HCT116 (cell line): ENCODE measurements at regions not wholly inside any gene's neighbourhood (a gene's known extent, or its start where the extent isn't known, plus 50 kb on each side); places are given as distances from the start of the nearest gene placed in this dataset.

Experiments used
- ATAC-seq: fragments of 200-7000 bp; cut with Tn5 transposase; 2 replicates; pipeline ENCODE4 v1.9.1; 2020; ENCODE audit warnings: mild to moderate bottlenecking, moderate library complexity
- BruUV-seq: library from RNA; stranded (reverse); fragments of 400-500 nt; replicated peaks from 2 replicates; lab custom pipeline; 2021; lab: Mats Ljungman, UMichigan
- CTCF ChIA-PET: fragments of 300-600 bp; sonication (Branson Sonifier 250); formaldehyde crosslinking; loops from one replicate; lab custom pipeline; 2021; ENCODE audit warnings: antibody characterized with exemption; lab: Charles Lee
- POLR2A ChIA-PET: fragments of 300-600, 350-600 bp; sonication (Branson Sonifier 250); formaldehyde crosslinking; loops from one replicate; lab custom pipeline; 2021; ENCODE audit warnings: antibody characterized with exemption; lab: Charles Lee
- RAD21 ChIA-PET, 2 experiments: fragments of 300-600 bp; sonication (Branson Sonifier 250); formaldehyde crosslinking; loops; one replicate each; lab custom pipeline; 2023; ENCODE audit warnings: low total read pairs in 2 of 2; ENCODE audit not compliant: uncharacterized antibody in 2 of 2, unreplicated experiment in 2 of 2, low non-redundant PET in 1 of 2; lab: Charles Lee
- DNase-seq: peaks from one replicate; pipeline ENCODE4 v3.0.0-alpha.2; 2010; ENCODE audit warnings: low read depth, low spot score
- H2AFZ ChIP-seq: fragments of 200-600 bp; shearing (Covaris generic), sonication (generic); 2 replicates; pipeline ENCODE4 v1.6.1; 2017; ENCODE audit warnings: low read depth, mixed run types, mixed read lengths, antibody characterized with exemption, low read length; ENCODE audit not compliant: poor library complexity, severe bottlenecking
- H3K27ac ChIP-seq: 2 replicates; pipeline ENCODE4 v1.5.1; 2012; ENCODE audit warnings: low read depth, low read length
- H3K27me3 ChIP-seq: fragments of 200-600 bp; sonication (generic); 2 replicates; pipeline ENCODE4 v1.6.1; 2016; ENCODE audit warnings: mixed run types, low read length, mixed read lengths; ENCODE audit not compliant: insufficient read depth
- H3K36me3 ChIP-seq, 2 experiments: fragments of 200-500 bp in 1 of 2; fragments of 200-600 bp in 1 of 2; sonication (Bioruptor generic) in 1 of 2; sonication (generic) in 1 of 2; 2 replicates each; pipeline versions ENCODE4 v1.5.1 to v1.6.1; 2014 to 2016; ENCODE audit warnings: low read length in 2 of 2, inconsistent platforms in 1 of 2, mixed read lengths in 1 of 2, mixed run types in 1 of 2; ENCODE audit not compliant: insufficient read depth in 2 of 2, control insufficient read depth in 1 of 2
- H3K4me1 ChIP-seq, 2 experiments: fragments of 200-600 bp in 1 of 2; sonication (generic) in 1 of 2; 2 replicates each; pipeline versions ENCODE4 v1.5.1 to v1.6.1; 2012 to 2017; ENCODE audit warnings: low read length in 2 of 2, inconsistent platforms in 1 of 2, mild to moderate bottlenecking in 1 of 2, mixed read lengths in 1 of 2, mixed run types in 1 of 2, moderate library complexity in 1 of 2; ENCODE audit not compliant: insufficient read depth in 2 of 2, control insufficient read depth in 1 of 2
- H3K4me2 ChIP-seq: fragments of 200-600 bp; sonication (generic); 2 replicates; pipeline ENCODE4 v1.6.1; 2017; ENCODE audit warnings: mixed run types, low read length, mixed read lengths
- H3K4me3 ChIP-seq, 2 experiments: fragments of 200-600 bp in 1 of 2; sonication (generic) in 1 of 2; replicated peaks in 1 of 2; 2 replicates each; pipeline ENCODE4 v1.5.1; 2011 to 2016; ENCODE audit warnings: low read length in 2 of 2, control low read depth in 1 of 2, low read depth in 1 of 2, mild to moderate bottlenecking in 1 of 2, mixed read lengths in 1 of 2, mixed run types in 1 of 2
- H3K79me2 ChIP-seq: fragments of 200-600 bp; sonication (generic); 2 replicates; pipeline ENCODE4 v1.6.1; 2017; ENCODE audit warnings: mild to moderate bottlenecking, mixed run types, low read length, moderate library complexity, mixed read lengths; ENCODE audit not compliant: insufficient read depth
- H3K9ac ChIP-seq: fragments of 200-600 bp; sonication (generic); 2 replicates; pipeline ENCODE4 v1.6.1; 2016; ENCODE audit warnings: low read length, mixed read lengths
- H3K9me2 ChIP-seq: fragments of 200-600 bp; sonication (generic), shearing (Covaris generic); 2 replicates; pipeline ENCODE4 v1.6.1; 2017; ENCODE audit warnings: mixed run types, mild to moderate bottlenecking, moderate library complexity; ENCODE audit not compliant: insufficient read depth
- H3K9me3 ChIP-seq, 2 experiments: fragments of 200-500 bp in 1 of 2; fragments of 200-600 bp in 1 of 2; sonication (Bioruptor generic) in 1 of 2; sonication (generic) in 1 of 2; 2 replicates each; pipeline ENCODE4 v1.6.1; 2014 to 2017; ENCODE audit warnings: low read length in 2 of 2, mixed read lengths in 2 of 2, inconsistent platforms in 1 of 2, low read depth in 1 of 2, mild to moderate bottlenecking in 1 of 2, mixed run types in 1 of 2, moderate library complexity in 1 of 2; ENCODE audit not compliant: control insufficient read depth in 1 of 2, insufficient read depth in 1 of 2
- H4K20me1 ChIP-seq: fragments of 200-600 bp; sonication (generic), shearing (Covaris generic); 2 replicates; pipeline ENCODE4 v1.6.1; 2017; ENCODE audit warnings: mixed run types, mild to moderate bottlenecking, moderate library complexity; ENCODE audit not compliant: insufficient read depth
- CBX3 ChIP-seq: IDR thresholded peaks from 2 replicates; pipeline ENCODE4 v1.6.1; 2012; ENCODE audit warnings: low read depth
- CEBPB ChIP-seq: IDR thresholded peaks from 2 replicates; pipeline ENCODE4 v1.6.1; 2012; ENCODE audit warnings: low read depth
- EGR1 ChIP-seq: IDR thresholded peaks from 2 replicates; pipeline ENCODE4 v1.6.1; 2012; ENCODE audit warnings: low read depth
- ELF1 ChIP-seq: IDR thresholded peaks from 2 replicates; pipeline ENCODE4 v1.6.1; 2012; ENCODE audit warnings: low read depth, borderline replicate concordance
- EZH2 ChIP-seq: fragments of 200-600 bp; sonication (generic); IDR thresholded peaks from 2 replicates; pipeline ENCODE4 v1.6.1; 2017; ENCODE audit warnings: antibody characterized with exemption, mixed run types
- EZH2phosphoT487 ChIP-seq: fragments of 200-600 bp; IDR thresholded peaks from 2 replicates; pipeline ENCODE4 v1.6.1; 2018; ENCODE audit warnings: antibody characterized with exemption, borderline replicate concordance
- FOSL1 ChIP-seq: IDR thresholded peaks from 2 replicates; pipeline ENCODE4 v1.6.1; 2012; ENCODE audit warnings: low read depth
- POLR2A ChIP-seq: IDR thresholded peaks from 2 replicates; pipeline ENCODE4 v1.7.0; 2011; ENCODE audit warnings: borderline replicate concordance; ENCODE audit not compliant: insufficient read depth, insufficient read length; ENCODE audit errors: extremely low read depth
- POLR2AphosphoS5 ChIP-seq: IDR thresholded peaks from 2 replicates; pipeline ENCODE4 v1.6.1; 2011; ENCODE audit warnings: mild to moderate bottlenecking, low read depth, low read length, moderate library complexity
- YY1 ChIP-seq: IDR thresholded peaks from 2 replicates; pipeline ENCODE4 v1.6.1; 2011; ENCODE audit warnings: low read length, low read depth, moderate library complexity, mild to moderate bottlenecking; ENCODE audit not compliant: insufficient replicate concordance; ENCODE audit errors: extremely low read depth
- intact Hi-C: fragments of 100-400 bp; cut with micrococcal nuclease; formaldehyde crosslinking; loops from 2 replicates; pipeline ENCODE4 v1.10.0; 2022
- TF ChIP-seq, protein P1 (sequence below), 3 experiments: fragments of 200-600 bp in 1 of 3; sonication (generic) in 1 of 3; IDR thresholded peaks in 2 of 3; conservative IDR thresholded peaks in 1 of 3; 2 replicates each; pipeline ENCODE4 v1.5.1; 2012 to 2017; ENCODE audit warnings: low read depth in 2 of 3, low read length in 2 of 3, antibody characterized with exemption in 1 of 3, borderline replicate concordance in 1 of 3, control low read depth in 1 of 3, mild to moderate bottlenecking in 1 of 3, mixed read lengths in 1 of 3, mixed run types in 1 of 3, moderate library complexity in 1 of 3; ENCODE audit not compliant: insufficient read depth in 1 of 3
- TF ChIP-seq, protein P2 (sequence below): IDR thresholded peaks from 2 replicates; pipeline ENCODE4 v1.6.1; 2012
- TF ChIP-seq, protein P3 (sequence below): IDR thresholded peaks from 2 replicates; pipeline ENCODE4 v1.6.1; 2012; ENCODE audit warnings: low read depth

DNA sequence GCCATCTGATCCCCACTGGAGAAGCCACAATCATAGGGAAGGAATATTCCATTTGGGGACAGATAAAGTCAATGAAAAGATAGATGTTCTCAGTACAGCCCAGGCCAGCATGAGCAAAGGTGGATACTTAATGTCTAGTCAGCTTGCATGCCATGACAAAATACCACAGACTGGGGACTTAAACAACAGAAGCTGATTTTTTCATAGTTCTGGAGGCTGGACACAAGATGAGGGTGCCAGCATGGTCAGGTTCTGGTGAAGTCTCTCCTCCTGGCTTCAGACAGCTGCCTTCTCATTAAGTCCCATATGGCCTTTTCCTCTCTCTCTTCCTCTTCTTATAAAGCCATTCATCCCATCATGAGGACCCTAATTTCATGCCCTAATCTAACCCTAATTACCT is 116.1 kb upstream of the CYP1B1 start:
- Histone ChIP-seq H3K4me3 (no peak overlapping the region), H3K27ac (no peak overlapping the region), H3K9ac (no peak overlapping the region), H3K79me2 (no peaks in the 10 kb centered on the region), H3K9me2 (no peaks in the 10 kb centered on the region), H3K27me3 (no peaks in the 10 kb centered on the region), H3K4me1 (no peaks in the 10 kb centered on the region), H2AFZ (no peak overlapping the region), H3K36me3 (no peaks in the 10 kb centered on the region), H4K20me1 (no peaks in the 10 kb centered on the region), H3K9me3 (no peaks in the 10 kb centered on the region), H3K4me2 (no peak overlapping the region)
- DNase-seq: no peak
- RAD21 ChIA-PET: no interaction called here
- intact Hi-C loops: no loop called here
- POLR2A ChIA-PET: no interaction called here
- CTCF ChIA-PET: no interaction called here
- no TSS peak for BruUV-seq
- ATAC-seq: no peak
- TF ChIP-seq EZH2 (no peak), CEBPB (no peak), CBX3 (no peak), POLR2A (no peak), YY1 (no peak), EGR1 (no peak), EZH2phosphoT487 (no peak), ELF1 (no peak), POLR2AphosphoS5 (no peak), FOSL1 (no peak)
- TF ChIP-seq, protein P1, sequence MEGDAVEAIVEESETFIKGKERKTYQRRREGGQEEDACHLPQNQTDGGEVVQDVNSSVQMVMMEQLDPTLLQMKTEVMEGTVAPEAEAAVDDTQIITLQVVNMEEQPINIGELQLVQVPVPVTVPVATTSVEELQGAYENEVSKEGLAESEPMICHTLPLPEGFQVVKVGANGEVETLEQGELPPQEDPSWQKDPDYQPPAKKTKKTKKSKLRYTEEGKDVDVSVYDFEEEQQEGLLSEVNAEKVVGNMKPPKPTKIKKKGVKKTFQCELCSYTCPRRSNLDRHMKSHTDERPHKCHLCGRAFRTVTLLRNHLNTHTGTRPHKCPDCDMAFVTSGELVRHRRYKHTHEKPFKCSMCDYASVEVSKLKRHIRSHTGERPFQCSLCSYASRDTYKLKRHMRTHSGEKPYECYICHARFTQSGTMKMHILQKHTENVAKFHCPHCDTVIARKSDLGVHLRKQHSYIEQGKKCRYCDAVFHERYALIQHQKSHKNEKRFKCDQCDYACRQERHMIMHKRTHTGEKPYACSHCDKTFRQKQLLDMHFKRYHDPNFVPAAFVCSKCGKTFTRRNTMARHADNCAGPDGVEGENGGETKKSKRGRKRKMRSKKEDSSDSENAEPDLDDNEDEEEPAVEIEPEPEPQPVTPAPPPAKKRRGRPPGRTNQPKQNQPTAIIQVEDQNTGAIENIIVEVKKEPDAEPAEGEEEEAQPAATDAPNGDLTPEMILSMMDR (IDR thresholded peaks at IDR 0.05 in 2 of 3, conservative IDR thresholded peaks at IDR 0.05 in 1 of 3; ENCODE audit: borderline replicate concordance in 1 of 3, insufficient read depth in 1 of 3, low read depth in 2 of 3, low read length in 2 of 3): no peak
- TF ChIP-seq, protein P2, sequence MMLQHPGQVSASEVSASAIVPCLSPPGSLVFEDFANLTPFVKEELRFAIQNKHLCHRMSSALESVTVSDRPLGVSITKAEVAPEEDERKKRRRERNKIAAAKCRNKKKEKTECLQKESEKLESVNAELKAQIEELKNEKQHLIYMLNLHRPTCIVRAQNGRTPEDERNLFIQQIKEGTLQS: no peak
- TF ChIP-seq, protein P3, sequence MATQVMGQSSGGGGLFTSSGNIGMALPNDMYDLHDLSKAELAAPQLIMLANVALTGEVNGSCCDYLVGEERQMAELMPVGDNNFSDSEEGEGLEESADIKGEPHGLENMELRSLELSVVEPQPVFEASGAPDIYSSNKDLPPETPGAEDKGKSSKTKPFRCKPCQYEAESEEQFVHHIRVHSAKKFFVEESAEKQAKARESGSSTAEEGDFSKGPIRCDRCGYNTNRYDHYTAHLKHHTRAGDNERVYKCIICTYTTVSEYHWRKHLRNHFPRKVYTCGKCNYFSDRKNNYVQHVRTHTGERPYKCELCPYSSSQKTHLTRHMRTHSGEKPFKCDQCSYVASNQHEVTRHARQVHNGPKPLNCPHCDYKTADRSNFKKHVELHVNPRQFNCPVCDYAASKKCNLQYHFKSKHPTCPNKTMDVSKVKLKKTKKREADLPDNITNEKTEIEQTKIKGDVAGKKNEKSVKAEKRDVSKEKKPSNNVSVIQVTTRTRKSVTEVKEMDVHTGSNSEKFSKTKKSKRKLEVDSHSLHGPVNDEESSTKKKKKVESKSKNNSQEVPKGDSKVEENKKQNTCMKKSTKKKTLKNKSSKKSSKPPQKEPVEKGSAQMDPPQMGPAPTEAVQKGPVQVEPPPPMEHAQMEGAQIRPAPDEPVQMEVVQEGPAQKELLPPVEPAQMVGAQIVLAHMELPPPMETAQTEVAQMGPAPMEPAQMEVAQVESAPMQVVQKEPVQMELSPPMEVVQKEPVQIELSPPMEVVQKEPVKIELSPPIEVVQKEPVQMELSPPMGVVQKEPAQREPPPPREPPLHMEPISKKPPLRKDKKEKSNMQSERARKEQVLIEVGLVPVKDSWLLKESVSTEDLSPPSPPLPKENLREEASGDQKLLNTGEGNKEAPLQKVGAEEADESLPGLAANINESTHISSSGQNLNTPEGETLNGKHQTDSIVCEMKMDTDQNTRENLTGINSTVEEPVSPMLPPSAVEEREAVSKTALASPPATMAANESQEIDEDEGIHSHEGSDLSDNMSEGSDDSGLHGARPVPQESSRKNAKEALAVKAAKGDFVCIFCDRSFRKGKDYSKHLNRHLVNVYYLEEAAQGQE: no peak
